CD4-positive, alpha-beta T cell treated with Interleukin-4 for 1 hour (primary cell): ENCODE measurements at regions not wholly inside any gene's neighbourhood (a gene's known extent, or its start where the extent isn't known, plus 50 kb on each side); places are given as distances from the start of the nearest gene placed in this dataset.
"Not testable (repeated sequence)": the region's sequence is repeated elsewhere in the genome, so short reads cannot be mapped to it uniquely, and the experiment has no call there.

Experiments used
- DNase-seq, 2 donors: peaks; one replicate each; pipeline ENCODE4 v3.0.0-alpha.2; 2020 to 2022

DNA sequence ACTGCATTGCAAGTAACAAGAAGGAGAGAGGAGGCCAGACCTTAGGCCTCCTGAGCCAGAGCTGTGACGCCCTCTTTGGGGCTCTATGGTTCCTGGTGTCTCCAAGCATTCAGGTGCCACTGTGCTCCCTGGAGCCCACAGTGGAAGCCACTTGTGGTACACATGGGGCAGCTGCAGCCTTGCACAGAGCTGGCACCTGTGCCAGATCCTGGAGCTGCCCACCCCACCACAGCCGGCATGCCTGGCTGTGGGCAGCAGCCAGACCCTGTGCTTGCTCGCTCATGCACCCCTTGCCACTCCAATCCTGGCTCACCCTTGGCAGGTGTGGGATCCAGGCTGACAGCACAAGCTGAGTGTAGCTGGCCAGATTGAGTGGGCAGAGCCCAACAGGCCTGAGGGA lies 173.8 kb upstream of the SMIM30 start:
- no peak for DNase-seq

DNA sequence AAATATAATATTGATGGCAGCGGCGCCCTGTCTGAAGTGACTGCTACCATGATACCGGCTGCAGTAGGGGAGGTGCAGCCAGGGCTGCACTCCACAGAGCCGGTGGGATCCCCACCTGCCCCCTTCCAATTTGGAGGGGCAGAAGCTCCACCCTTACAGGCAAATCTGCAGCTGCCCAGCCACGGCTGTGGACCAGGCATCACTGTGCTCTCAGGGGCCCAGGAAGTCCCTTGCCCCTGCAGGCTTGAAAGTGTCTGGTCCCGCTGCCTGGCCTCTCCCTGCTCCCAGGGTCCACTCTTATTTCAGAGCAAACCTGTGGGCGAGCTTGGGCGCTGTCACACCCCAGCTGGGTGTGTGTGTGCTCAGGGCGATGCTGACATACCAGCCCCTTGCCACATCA lies 172.7 kb upstream of the SMIM30 start:
- DNase-seq: no peak

DNA sequence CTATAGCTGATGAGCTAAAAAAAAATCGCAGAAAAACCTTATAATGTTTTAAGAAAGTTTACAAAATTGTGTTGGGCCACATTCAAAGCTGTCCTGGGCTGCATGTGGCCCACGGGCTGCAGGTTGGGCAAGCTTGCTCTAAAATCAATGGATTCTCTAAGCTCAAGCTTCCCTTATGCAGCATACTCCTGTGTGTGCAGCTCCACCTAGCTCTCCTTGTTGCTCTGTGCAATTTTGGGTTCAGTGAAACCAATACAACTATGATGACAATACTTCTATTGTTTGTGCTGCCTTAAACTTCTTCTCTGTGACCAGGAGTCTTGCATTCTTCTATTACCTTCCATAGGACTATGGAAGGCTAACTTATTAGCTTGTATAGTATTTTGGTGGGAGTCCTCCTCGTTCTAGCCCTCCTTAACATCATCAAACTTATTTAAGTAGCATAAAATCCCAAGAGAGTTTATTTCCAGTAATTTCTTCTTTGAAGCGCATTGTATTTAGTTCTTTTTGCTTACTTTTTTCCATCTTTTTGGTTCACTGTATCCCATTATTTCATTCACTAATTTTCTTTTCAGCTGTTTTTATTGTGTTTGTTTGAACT lies 170.9 kb upstream of the SMIM30 start:
- DNase-seq: no peak

DNA sequence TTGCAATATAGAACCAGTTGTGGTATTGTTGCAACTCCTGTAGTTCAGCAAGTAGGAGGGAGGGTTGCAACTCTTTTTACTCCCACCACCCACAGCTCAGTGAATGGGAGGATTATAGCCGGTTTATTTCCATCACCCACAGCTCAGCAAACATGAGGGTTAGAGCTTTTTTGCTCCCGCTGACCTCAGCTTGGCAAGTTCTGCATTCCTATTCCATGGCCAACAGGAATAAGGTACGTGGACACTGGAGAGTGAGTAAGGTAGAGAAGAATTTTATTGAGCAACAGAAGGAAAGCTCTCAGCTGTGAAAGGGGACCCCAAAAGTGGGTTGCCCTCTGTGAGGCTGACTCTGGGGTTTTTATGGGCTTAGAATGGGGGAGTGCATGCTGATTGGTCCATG lies 167.1 kb upstream of the SMIM30 start:
- no peak for DNase-seq

DNA sequence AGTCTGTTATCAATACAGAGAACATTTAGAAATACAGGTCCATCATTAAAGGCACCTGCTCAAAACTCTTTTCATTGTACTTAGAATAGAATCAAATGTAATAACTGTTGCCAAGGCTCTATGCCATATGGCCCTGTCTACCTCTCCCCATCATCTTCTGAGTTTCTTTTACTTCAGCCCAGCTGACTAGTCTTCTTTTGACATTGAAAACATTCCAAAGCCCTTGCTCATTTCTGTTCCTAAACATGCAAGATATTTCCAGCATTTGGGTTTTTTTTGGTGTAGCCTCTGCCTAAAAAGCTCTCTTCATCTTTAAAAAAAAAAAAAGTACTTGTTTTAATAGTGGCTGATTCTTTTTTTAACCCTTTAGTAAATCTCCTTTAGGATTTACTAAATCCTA lies 165.5 kb upstream of the SMIM30 start:
- DNase-seq: no peak

DNA sequence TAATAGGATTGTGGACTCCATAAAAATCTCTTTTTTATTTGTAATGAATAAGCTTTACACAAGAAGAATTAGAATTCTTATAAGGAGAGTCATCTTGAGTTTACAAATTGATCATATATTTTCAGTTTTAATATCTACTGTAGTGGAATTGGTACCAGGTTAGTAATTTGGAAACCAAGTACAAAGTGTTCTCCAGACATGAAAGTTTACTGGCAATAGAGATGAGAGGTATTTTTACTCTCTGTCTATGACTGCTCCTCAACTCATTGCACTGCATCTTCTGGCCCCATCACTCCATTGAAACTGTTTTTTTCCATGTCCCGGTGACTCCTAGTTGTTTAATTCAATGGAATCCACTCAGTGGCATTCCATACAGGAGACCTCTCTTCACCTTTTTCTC lies 164.5 kb upstream of the SMIM30 start:
- no peak for DNase-seq

DNA sequence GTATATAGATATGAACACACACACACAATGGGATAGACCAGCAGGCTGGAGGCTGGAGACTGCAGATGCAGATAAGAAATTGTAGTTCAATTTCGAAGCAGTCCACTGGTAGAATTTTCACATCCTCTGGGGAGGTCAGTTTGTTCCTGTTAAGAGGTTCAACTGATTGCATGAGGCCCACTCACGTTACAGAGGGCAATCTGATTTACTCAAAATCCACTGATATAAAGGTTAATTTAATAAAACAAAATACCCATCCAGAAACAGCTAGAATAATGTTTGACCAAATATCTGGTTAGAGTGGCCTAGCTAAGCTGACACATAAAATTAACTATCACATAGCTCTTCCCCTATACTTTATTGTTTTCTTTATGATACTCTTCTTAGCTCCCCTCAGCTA lies 162.9 kb upstream of the SMIM30 start:
- no peak for DNase-seq

DNA sequence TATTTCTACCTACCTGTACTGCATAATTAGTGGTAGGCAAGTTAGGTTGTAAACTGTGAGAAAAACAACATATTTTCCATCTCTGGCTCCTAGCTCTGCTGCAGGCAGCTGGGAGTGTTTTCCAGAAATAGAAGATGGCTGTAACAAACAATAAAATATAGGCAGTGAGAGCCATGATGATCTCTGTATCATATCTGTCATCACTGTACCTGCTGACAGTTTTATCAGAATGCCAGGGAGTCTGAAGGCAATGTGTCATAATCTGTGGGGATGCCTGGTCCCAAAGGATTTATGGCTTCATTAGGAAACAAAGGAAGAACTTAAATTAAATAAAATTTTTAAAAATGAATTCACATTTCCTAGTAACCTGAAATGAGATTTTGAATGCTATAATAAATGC lies 160.9 kb upstream of the SMIM30 start:
- DNase-seq: no peak

DNA sequence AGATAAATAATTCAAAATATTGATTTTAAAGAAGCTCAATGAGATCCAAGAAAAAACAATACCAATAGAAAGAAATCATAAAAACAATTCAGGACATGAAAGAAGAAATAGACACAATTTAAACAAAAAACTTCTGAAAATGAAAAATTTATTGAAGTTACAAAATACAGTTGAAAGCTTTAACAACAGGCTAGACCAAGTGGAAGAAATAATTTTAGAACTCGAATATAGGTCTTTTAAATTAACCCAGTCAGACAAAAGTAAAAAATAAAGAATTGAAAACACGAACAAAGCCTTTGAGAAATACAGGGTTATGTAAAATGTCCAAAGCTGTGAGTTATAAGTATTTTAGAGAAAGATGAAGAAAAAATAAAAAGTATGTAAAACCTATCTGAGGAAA lies 152.4 kb upstream of the SMIM30 start:
- DNase-seq: no peak

DNA sequence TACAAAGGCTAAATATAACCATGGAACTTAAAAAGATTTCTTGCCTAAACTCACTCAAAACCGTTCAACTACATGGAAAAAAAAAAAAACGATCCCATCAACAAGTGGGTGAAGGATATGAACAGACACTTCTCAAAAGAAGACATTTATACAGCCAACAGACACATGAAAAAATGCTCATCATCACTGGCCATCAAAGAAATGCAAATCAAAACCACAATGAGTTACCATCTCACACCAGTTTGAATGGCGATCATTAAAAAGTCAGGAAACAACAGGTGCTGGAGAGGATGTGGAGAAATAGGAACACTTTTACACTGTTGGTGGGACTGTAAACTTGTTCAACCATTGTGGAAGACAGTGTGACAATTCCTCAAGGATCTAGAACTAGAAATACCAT lies 151.2 kb upstream of the SMIM30 start:
- not testable (repeated sequence) for DNase-seq

DNA sequence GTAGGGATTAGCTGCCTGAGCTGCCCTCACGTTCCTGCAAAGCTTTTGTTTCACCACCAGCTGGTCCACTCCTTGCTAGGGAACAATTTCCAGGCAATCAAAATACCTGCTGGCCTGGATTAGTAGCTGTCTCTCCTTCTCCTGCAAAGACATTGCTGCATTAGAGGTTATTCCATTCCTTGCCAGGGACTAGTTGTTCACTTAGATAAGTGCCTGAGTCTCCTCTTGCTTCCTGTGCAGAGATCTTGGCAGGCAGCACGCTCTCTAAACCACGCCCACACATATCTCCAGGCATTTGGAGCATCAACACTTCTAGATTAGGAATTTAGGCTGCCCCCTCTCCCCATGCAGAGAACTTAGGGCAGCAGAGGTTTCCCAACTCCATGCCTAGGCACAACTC lies 150.4 kb upstream of the SMIM30 start:
- DNase-seq: no peak

DNA sequence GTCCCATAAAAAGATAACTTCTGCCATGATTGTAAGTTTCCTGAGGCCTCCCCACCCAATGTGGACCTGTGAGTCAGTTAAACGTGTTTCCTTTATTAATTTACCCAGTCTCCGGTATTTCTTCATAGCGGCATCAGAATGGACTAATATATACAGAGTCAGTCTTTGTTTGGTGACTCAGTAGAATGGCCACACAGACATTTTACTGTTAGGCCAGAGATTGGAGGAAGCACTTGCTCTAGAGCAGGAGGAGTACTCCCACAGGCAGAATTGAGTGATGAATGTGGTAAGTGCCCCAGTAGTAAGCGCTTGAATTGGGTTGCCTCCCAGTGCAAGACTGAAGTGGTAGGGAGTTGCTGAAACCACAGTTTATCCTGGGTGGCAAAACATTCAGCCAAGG lies 149.5 kb upstream of the SMIM30 start:
- DNase-seq: no peak

DNA sequence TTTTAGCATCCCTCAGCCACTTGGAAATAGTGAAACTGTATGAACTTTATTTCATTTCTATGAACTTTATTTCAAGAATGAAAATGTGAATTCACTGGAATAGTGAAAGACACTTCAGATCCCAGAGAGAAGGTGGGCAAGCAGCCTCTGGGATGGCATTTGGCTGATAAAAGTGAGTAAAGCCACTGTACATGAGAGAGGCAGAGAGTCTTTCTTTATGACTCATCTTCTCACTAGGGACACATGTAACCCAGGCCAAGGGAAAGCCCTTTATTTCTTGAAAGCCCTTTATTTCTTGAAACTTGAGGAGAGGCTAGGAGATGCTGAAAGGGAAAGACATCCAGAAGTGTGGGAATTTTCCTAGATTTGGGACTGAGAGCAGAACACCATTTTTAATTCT lies 148.9 kb upstream of the SMIM30 start:
- DNase-seq: no peak

DNA sequence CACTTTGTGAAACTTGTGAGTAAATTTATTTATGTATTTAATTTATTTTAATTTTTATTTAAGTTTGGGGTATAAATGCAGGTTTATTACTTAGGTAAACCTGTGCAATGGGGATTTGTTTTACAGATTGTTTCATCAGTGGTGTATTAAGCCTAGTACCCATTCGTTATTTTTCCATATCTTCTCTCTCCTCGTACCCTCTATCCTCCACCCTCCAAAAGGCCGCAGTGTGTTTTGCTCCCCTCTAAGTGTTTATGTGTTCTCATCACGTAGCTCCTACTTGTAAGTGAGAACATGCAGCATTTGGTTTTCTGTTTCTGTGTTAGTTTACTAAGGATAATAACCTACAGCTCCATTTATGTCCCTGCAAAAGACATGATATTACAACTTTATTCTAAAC lies 145.4 kb upstream of the SMIM30 start:
- no peak for DNase-seq

DNA sequence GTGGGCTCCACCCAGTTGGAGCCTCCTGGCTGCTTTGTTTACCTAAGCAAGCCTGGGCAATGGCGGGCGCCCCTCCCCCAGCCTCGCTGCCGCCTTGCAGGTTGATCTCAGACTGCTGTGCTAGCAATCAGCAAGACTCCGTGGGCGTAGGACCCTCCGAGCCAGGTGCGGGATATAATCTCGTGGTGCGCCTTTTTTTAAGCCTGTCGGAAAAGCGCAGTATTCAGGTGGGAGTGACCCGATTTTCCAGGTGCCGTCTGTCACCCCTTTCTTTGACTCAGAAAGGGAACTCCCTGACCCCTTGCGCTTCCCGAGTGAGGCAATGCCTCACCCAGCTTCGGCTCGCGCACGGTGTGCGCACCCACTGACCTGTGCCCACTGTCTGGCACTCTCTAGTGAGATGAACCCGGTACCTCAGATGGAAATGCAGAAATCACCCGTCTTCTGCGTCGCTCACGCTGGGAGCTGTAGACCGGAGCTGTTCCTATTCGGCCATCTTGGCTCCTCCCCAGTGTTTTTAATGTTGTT lies 144.9 kb upstream of the SMIM30 start:
- DNase-seq: not testable (repeated sequence)

DNA sequence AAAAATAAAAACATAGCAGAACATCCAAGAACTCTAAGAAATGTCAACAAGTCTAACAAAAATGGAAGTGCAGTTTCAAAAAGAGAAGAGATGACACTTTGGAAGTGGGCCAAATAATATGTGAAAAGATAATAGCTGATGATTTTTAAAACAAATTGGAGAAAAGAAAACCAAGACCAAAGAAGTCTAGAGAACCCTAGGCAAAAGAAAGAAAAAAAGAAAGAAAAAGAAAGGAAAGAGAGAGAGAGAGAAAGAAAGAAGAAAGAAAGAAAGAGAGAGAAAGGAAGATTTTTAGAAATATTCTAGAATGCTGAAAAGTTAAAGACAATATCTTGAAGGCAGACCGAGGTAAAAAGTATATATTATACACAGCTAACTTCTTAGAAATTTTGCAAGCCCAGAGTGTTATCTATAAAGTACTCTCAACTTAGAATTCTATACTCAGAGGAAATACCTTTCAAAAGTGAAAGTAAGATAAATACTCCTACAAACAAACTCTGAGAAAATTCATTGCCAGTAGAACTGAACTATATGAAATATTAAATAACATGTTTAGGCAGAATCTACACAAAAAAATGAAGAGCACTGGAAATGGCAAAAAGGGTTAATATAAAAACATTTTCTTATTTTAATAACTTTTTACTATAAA lies 138.7 kb upstream of the SMIM30 start:
- DNase-seq: no peak

DNA sequence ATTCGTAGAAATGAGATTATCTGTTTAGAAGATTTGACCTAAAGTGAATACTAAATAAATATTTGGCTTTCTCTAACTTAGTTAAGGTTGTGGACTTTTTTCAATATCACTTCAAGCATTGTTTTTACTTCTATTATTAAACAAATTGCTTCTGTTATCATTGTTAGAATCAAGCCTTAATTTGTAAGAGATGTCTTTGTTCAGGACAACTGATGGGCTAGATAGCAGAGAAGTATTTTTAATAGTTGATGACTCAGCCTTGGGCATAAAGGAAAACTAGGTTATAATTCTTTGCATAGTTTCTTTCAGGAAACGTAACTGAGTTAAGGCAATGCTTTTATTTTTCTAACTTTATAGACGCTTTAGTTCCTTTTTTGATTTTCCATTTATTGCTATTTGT lies 128.8 kb upstream of the SMIM30 start:
- DNase-seq: no peak

DNA sequence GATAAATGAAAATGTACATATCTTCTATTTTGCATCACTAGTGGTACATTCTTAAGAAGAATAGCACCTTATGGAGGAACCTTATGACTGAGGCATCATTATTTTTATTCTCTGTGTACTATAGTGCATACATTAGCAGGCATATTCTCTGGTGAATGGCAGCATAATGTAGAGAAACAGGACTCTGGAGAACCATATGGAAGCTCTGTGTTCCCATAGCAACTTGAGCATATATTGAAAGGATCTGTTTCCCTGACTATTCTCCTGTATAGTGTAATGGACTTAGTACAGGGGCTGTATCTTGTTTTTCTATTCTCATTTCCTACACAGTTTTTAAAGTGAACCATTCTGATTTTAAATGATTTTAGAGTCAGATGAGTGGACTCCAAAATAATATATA lies 128.4 kb upstream of the SMIM30 start:
- no peak for DNase-seq

DNA sequence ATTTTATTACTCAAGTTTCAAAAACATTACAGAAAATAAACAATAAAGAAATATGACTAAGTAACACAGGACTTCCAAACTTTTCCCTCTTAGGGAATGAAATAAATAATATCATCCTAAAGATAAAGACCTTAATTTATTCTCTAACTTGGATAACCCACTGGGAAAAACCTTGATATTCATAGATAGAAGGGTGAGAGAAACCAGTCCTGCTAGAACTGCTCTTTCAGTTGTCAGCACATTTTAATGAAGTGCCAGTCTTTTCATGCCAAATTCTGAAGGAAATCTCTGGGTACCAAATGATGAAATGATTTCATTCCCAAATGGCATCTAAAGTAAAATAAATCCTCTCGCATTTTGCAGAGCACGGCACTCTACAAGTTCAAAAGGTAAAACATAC lies 114.5 kb upstream of the SMIM30 start:
- DNase-seq: no peak

DNA sequence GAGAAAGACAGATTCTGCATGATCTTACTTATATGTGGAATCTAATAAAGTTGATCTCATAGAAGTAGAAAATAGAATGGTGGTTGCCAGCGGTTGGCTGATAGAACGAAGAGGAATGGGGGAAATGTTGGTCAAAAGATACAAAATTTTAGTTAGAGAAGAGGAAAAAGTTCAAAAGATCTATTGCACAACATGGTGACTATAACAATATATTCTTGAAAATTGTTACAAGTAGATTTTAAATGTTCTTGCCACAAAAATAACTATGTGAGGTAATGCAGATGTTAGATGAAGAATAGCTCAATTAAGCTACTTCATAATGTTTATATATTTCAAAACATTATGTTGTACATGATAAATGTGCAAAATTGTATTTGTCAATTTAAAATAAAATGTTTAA lies 112.3 kb upstream of the SMIM30 start:
- DNase-seq: no peak

DNA sequence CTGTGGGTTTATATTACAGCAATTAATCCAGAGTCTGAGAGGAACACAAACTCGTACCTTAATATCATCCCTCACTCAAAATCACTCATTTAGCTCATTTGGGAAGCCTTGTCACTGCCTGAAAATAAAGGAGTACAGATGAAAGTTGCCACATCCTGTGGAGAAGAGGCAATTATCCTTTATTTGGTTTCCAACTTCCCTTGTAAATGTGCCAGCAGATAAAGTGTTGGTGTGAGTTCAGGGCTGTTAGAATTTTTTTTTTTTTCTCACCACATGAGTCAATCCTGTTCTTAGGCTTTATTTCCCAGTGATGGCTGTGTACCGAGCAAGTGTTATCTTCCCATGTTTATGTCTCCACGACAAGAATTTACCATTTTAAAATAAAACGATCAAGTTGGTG lies 99.0 kb upstream of the SMIM30 start:
- DNase-seq: no peak

DNA sequence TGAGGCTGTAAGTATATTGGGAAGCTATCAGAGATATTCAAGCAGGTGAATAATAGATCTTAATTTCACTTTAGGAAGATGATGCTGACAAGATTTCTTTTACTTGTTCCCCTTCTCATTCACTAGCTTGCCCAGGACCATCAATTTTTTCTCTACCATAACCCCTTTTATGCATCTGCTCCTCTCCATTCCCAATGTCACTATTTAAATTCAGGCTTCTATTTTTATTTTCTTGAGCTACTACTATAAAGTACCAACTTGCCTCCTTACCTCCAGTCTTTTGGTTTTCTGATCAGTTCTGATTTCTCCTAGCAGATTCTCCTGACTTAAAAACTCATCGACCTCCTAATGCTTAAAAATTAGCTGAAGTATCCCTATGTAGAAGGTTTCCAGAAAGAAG lies 97.7 kb upstream of the SMIM30 start:
- DNase-seq: no peak

DNA sequence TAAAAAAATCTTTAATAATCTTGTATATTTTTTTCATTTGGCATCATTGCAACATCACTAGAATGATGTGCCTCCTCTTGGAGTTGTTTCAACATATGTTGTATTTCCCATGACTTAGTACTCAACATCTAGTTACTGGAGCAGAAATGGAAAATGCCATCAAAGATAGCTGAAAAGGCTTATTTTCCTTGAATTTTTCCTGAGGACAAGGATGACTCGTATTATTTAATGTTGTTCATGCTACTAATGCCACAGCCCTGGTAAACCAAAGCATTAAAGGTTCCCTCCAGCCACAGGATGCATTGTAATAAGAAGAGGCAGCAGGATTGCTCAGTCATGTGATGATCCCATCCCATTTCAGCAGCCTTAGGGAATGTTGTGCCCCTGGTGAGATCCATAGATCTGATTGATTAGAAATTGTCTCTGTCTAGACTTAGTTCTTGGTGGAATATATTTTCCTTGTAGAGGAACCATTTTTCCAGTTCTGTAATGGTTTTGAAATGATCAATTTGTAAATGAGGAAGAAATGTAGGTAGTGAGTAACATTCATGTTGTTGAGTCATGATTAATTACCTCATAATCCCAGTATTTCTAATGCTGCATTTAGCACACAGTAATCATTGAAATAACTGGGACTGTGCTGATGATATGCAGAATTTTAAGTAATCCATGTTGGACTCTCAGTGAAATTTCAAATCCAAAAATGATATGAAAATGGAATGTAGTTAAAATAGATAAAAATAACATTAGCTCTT lies 91.3 kb upstream of the SMIM30 start:
- no peak for DNase-seq

DNA sequence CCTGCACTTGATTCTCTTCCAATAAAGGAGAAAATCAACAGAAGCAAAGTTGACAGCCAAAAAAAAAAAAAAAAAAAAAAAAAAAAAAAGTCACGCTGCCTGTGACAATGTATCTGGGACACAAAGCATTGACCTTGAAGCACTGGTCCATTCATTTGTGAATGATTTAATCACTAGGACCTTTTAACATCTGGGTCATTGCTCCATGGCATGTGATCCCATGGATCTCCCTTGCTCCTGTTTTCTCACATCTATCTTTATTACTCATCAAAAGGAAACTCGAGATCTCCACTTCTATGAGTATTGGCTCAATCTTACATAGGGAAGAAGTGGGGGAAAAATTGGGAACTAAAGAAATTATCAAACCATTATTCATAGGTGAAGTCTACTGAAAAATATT lies 89.6 kb upstream of the SMIM30 start:
- no peak for DNase-seq
